GM23248 (cell line): ENCODE measurements at regions not wholly inside any gene's neighbourhood (a gene's known extent, or its start where the extent isn't known, plus 50 kb on each side); places are given as distances from the start of the nearest gene placed in this dataset.

Experiments used
- EZH2 ChIP-seq: fragments of 200-600 bp; sonication (generic); IDR thresholded peaks from 2 replicates; pipeline ENCODE4 v1.6.1; 2018; ENCODE audit warnings: antibody characterized with exemption, mild to moderate bottlenecking; ENCODE audit not compliant: insufficient read depth, poor library complexity, severe bottlenecking
- EZH2phosphoT487 ChIP-seq: fragments of 200-600 bp; sonication (generic); IDR thresholded peaks from 2 replicates; pipeline ENCODE4 v1.6.1; 2018; ENCODE audit warnings: antibody characterized with exemption, moderate library complexity, mild to moderate bottlenecking, low read depth; ENCODE audit not compliant: insufficient read depth

DNA sequence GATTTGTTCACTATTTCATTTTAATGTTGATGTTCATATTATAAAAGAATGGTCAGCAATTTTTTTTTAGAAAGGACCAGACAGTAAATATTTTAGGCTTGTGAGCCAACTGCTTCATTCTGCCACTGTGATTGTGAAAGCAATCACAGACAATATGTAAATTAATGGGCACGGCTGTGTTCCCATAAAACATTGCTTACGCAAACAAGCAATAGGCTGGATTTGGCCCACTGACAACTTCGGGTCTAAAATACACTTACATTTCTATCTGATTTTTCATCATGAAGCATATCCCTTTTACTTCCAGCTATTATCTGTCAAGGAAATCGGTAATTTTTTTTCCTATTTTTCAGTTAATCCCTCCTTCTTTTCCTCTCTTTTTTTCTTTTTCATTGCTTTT, 182.2 kb upstream of the CDH2 start:
- no peak for TF ChIP-seq EZH2
- no peak for TF ChIP-seq EZH2phosphoT487
